CD1c-positive myeloid dendritic cell (primary cell): ENCODE measurements at regions not wholly inside any gene's neighbourhood (a gene's known extent, or its start where the extent isn't known, plus 50 kb on each side); places are given as distances from the start of the nearest gene placed in this dataset.

ENCODE experiments used
- DNase-seq: peaks from one replicate; pipeline ENCODE4 v3.0.0-alpha.2; 2016; ENCODE audit errors: extremely low spot score

DNA sequence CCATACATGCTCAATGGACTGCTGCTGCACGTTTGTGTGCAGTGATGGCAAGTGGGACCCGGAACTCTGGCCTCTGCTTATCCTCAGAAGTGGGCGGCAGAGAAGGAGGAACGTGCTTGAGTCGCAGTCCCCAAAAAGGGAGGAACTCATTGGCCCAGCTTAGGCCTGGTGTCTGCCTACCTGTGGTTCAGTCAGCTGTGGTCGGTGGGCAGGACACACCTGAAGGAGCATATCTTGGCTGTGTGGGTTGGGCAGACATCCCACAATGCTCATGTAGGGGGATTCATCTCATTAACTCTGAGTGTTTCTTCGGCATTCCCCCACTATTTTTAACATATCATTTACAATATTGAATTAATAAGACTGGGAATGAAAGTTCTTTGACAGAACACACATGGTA lies 122.9 kb upstream of the IL12B start:
- DNase-seq, result no peak

- no peak for DNase-seq
Observed at GRCh38 chr5:159456261-159456660, 126.0 kb upstream of the IL12B start.

- peak; percentile 45 for DNase-seq
Observed at GRCh38 chr5:159456722-159457465, 126.6 kb upstream of the IL12B start.

DNA sequence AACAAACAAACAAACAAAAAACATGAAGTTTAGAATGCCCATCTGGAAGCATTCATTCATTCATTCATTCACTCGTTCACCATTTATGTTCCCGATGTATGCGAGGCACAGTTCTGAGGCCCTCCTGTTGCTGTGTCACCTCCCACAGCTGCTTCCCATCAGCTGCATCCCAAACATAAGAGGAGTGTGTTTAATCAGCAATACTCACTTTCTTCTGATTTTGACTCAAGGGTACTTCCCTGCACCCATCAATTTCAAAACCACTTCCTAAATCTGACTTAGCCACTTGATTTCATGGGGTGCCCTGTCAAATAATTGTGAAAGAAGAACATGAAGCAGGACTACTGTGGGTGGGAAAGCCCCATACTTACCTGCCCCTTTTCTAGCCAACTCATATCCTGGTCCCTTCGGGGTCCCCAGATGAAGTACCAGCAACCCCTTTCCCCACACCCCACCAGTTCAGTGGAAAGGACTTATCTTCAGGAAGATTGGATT lies 128.0 kb upstream of the IL12B start:
- DNase-seq, result peak; percentile 72

GRCh38 chr5:159459132-159459627 lies 128.9 kb upstream of the IL12B start:
- DNase-seq, result no peak

DNA sequence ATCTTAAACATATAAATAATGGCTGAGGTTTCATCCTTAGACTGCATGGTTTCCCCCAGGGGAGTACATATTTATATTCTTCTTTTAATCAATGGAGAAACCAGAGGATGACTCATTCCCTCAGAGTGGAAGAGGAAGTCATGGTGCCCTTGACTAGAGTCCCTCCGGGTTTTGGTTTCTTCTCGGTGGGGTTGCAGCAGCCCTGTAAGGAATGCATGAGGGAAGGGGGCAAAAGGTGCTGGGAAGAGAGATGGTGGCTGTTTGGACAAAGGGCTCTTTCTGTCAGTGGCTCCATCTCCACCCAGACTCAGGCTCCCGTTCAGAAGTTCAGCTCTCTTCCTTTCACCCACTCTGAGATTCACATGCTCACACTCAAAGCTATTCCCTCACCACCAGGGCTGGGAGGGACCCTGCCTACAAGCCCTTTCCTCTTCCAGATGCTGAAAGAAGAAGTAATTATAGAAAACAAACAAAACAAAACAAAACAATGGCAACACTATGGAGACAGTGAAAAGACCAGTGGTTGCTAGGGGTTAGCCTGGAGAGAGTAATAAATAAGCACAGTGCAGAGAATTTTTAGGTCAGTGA lies 129.8 kb upstream of the IL12B start:
- DNase-seq, result peak; percentile 69

- DNase-seq, result no peak
Observed at GRCh38 chr5:159463590-159464321, 133.5 kb upstream of the IL12B start.

GRCh38 chr5:159465604-159466003 lies 135.3 kb upstream of the IL12B start:
- DNase-seq, result no peak

- DNase-seq, result no peak
Observed at GRCh38 chr5:159467666-159468065, 137.4 kb upstream of the IL12B start.

DNA sequence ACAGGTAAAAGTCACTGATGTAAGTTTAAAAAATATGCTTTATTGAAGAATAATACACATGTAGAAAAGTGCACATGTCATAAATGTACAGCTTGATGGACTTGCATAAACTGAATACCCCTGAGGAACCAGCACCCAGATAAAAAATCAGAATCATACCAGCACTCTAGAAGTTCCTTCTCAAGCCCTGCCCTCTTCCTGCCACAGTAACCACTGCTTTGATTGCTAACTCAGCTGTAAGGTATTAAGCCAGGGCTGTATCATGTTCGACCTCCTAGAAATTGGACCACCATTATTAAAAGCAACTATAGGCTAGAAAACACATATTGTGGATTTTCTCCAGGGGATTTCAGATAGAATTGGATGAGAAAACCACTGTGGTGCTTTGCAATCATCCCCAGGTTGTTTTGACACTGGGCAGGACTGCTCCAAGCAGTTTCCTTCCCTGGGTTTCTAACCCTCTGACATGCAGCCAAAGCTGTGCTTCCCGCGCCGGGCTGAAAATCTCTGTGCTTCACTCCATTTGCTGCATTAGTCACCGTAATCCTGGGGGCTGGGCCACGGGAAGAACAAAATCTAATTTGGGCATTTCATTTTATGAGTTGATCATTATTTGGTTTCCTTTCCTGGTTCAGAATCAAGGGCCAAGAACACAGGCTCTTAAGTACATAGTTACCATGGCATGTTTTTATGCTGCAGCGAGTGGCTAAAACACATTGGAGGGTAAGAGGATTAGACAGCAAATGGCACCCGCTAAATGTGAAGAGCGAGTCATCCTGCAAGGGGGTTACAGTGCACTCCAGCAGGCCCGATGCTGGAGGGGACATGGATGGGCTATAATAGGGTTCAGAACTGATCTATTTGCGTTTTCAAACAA lies 139.4 kb upstream of the IL12B start:
- no peak for DNase-seq

GRCh38 chr5:159471904-159472303 lies 141.6 kb upstream of the IL12B start:
- DNase-seq, result no peak

GRCh38 chr5:159475026-159475425 lies 144.7 kb upstream of the IL12B start:
- no peak for DNase-seq

- DNase-seq, result no peak
Observed at GRCh38 chr5:159478950-159479349, 148.7 kb upstream of the IL12B start.

GRCh38 chr5:159480849-159481248 lies 150.6 kb upstream of the IL12B start:
- no peak for DNase-seq

DNA sequence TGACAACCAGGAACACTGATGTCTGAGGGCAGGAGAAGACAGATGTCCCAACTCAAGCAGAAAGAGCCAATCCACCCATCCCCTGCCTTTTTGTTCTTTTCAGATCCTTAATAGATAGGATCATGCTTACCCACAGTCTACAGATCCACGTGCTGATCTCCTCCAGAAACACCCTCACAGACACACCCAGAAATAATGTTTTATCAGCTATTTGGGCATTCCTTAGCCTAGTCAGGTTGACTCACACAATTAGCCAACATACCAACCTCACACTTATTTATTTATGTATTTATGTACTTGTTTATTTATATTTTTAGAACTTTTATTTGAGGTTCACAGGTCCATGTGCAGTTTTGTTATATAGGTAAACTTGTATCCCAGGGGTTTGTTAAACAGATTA lies 151.5 kb upstream of the IL12B start:
- no peak for DNase-seq

GRCh38 chr5:159486836-159487235 lies 156.5 kb upstream of the IL12B start:
- no peak for DNase-seq

DNA sequence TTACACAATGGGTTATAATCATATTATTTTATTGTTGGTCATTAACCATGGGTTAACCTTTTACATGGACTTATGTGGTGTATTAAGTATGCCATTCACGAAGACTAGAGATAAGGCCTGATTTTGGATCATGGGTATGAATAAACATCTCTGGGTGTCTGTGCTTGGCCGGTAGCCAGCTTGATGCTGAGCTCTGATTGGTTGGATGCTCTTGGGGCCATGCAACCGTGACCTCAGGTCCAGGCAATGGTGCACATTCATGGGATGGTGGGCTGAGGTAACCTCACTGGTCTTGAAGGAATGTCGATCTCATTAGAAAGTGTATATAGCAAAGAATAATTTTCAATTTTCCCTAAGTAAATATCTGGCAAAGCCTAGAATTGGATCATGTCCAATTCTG lies 158.2 kb upstream of the IL12B start:
- no peak for DNase-seq

DNA sequence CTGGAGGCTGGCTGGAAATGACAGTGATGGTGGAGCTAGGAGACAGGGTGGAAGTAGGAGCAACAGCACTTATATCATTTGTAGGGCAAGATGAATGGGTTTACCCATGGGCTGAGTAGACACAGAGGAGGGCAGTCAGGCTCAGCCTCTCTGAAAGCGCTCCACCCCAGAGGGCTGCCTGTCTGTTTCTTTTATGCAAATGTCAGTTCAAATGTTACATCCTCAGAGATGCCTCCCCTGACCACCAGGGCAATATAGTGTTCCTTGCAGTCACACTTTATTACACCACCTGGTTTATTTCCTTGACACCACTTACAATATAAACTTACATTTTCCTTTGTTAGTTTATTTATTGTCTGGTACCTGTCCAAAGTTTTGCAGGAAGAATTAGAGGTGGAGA lies 159.5 kb upstream of the IL12B start:
- DNase-seq, result no peak

DNA sequence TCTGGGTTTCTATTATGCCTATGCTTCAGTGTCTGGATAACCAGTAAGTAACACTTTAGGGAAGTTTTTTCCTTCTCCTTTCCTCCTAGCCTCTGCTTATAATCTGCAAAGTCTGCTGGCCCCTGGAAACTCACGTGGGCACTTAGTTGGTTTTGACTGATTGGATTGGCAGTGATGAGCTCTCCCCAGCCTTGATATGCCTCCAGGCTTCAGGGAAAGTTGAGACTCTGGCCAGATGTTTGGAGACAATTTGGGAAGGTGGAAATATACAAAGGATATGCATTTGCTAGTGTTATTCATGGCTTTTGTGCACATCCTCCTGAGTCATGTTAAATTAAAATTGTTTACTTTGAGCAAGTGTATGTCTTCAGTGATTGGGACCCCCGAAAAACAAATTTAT lies 160.2 kb upstream of the IL12B start:
- DNase-seq, result no peak

GRCh38 chr5:159493696-159494095 lies 163.4 kb upstream of the IL12B start:
- DNase-seq, result no peak

- no peak for DNase-seq
Observed at GRCh38 chr5:159496773-159497172, 166.5 kb upstream of the IL12B start.

- no peak for DNase-seq
Observed at GRCh38 chr5:159497221-159497620, 166.9 kb upstream of the IL12B start.
